Prostate gland (tissue), 2 donors: ENCODE measurements at regions not wholly inside any gene's neighbourhood (a gene's known extent, or its start where the extent isn't known, plus 50 kb on each side); places are given as distances from the start of the nearest gene placed in this dataset.

Experiments
- CTCF ChIP-seq, 4 experiments: fragments of 200-600 bp in 2 of 4; fragments of 450-650 bp in 2 of 4; sonication (generic) in 2 of 4; IDR thresholded peaks; 1 replicate in 3 of 4; 2 replicates in 1 of 4; pipeline ENCODE4 v1.5.1; 2016 to 2019; ENCODE audit warnings: antibody characterized with exemption in 4 of 4, mild to moderate bottlenecking in 2 of 4, moderate library complexity in 2 of 4
- POLR2AphosphoS5 ChIP-seq: sonication (generic); formaldehyde crosslinking; IDR thresholded peaks from one replicate; pipeline ENCODE4 v1.6.1; 2017; ENCODE audit warnings: antibody characterized with exemption

GRCh38 chr5:39928709-39929108 is 503.9 kb upstream of the DAB2 start:
- TF ChIP-seq CTCF (IDR thresholded peaks at IDR 0.05) (no peak), POLR2AphosphoS5 (no peak)
